SK-N-SH treated with all-trans-retinoic acid at 6 μM for 48 hours (cell line): ENCODE measurements at regions not wholly inside any gene's neighbourhood (a gene's known extent, or its start where the extent isn't known, plus 50 kb on each side); places are given as distances from the start of the nearest gene placed in this dataset.

Experiments used
- ATAC-seq: fragments of 200-7000 bp; cut with Tn5 transposase; 3 replicates; pipeline ENCODE4 v1.9.1; 2020; ENCODE audit warnings: mild to moderate bottlenecking, moderate library complexity
- BACH2 ChIP-seq: fragments of 250-450 bp; sonication (Bioruptor Pico); IDR thresholded peaks from 2 replicates; pipeline ENCODE4 v1.9.0; 2021; ENCODE audit warnings: mild to moderate bottlenecking, borderline replicate concordance
- CREB5 ChIP-seq: fragments of 250-450 bp; sonication (Bioruptor Pico); IDR thresholded peaks from 2 replicates; pipeline ENCODE4 v1.5.1; 2020; ENCODE audit warnings: low read depth, mild to moderate bottlenecking, moderate library complexity
- CSDC2 ChIP-seq: fragments of 250-450 bp; sonication (Bioruptor Pico); IDR thresholded peaks from 2 replicates; pipeline ENCODE4 v1.5.0; 2020; ENCODE audit warnings: mild to moderate bottlenecking, moderate library complexity
- CSRNP3 ChIP-seq: fragments of 250-450 bp; sonication (Bioruptor Pico); IDR thresholded peaks from 2 replicates; pipeline ENCODE4 v1.5.1; 2021; ENCODE audit warnings: mild to moderate bottlenecking, moderate library complexity
- ESRRG ChIP-seq: fragments of 250-450 bp; sonication (Bioruptor Pico); IDR thresholded peaks from 2 replicates; pipeline ENCODE4 v1.6.1; 2021; ENCODE audit warnings: mild to moderate bottlenecking
- GLIS3 ChIP-seq: fragments of 250-450 bp; sonication (Bioruptor Pico); IDR thresholded peaks from 2 replicates; pipeline ENCODE4 v1.5.0; 2020; ENCODE audit warnings: mild to moderate bottlenecking, moderate library complexity
- ISL1 ChIP-seq: fragments of 250-450 bp; sonication (Bioruptor Pico); IDR thresholded peaks from 2 replicates; pipeline ENCODE4 v2.1.2; 2022; ENCODE audit warnings: mild to moderate bottlenecking, moderate library complexity
- OSR1 ChIP-seq: fragments of 250-450 bp; sonication (Bioruptor Pico); IDR thresholded peaks from 2 replicates; pipeline ENCODE4 v1.8.0; 2022; ENCODE audit warnings: moderate library complexity, mild to moderate bottlenecking, inconsistent platforms
- PATZ1 ChIP-seq: fragments of 250-450 bp; sonication (Bioruptor Pico); IDR thresholded peaks from 2 replicates; pipeline ENCODE4 v1.8.0; 2020; ENCODE audit warnings: mild to moderate bottlenecking, moderate library complexity, borderline replicate concordance
- POU6F1 ChIP-seq: fragments of 250-450 bp; sonication (Bioruptor Pico); IDR thresholded peaks from 2 replicates; pipeline ENCODE4 v1.8.0; 2021; ENCODE audit warnings: low read depth, mild to moderate bottlenecking, moderate library complexity, borderline replicate concordance
- RARB ChIP-seq: fragments of 250-450 bp; sonication (Bioruptor Pico); IDR thresholded peaks from 2 replicates; pipeline ENCODE4 v1.8.0; 2021; ENCODE audit warnings: mild to moderate bottlenecking, moderate library complexity
- SNAI2 ChIP-seq: fragments of 250-450 bp; sonication (Bioruptor Pico); IDR thresholded peaks from 2 replicates; pipeline ENCODE4 v1.5.0; 2020; ENCODE audit warnings: mild to moderate bottlenecking, moderate library complexity
- TCF4 ChIP-seq: fragments of 250-450 bp; sonication (Bioruptor Pico); IDR thresholded peaks from 2 replicates; pipeline ENCODE4 v1.8.0; 2021; ENCODE audit warnings: mild to moderate bottlenecking, moderate library complexity, borderline replicate concordance
- TOX ChIP-seq: fragments of 250-450 bp; sonication (Bioruptor Pico); IDR thresholded peaks from 2 replicates; pipeline ENCODE4 v1.8.0; 2021; ENCODE audit warnings: mild to moderate bottlenecking, moderate library complexity, borderline replicate concordance
- TSHZ2 ChIP-seq: fragments of 250-450 bp; sonication (Bioruptor Pico); IDR thresholded peaks from 2 replicates; pipeline ENCODE4 v1.5.0; 2020; ENCODE audit warnings: mild to moderate bottlenecking, moderate library complexity
- ZC3H10 ChIP-seq: fragments of 250-450 bp; sonication (Bioruptor Pico); IDR thresholded peaks from 2 replicates; pipeline ENCODE4 v1.5.1; 2021; ENCODE audit warnings: mild to moderate bottlenecking, moderate library complexity
- ZFP3 ChIP-seq: fragments of 250-450 bp; sonication (Bioruptor Pico); IDR thresholded peaks from 2 replicates; pipeline ENCODE4 v1.5.0; 2020; ENCODE audit warnings: mild to moderate bottlenecking, moderate library complexity
- ZFP30 ChIP-seq: fragments of 450-650 bp; formaldehyde crosslinking; IDR thresholded peaks from 2 replicates; pipeline ENCODE4 v1.5.0; 2022; ENCODE audit warnings: mild to moderate bottlenecking, moderate library complexity
- ZNF565 ChIP-seq: fragments of 450-650 bp; formaldehyde crosslinking; conservative IDR thresholded peaks from 2 replicates; pipeline ENCODE4 v1.5.0; 2020; ENCODE audit warnings: low read depth, mild to moderate bottlenecking, moderate library complexity
- ZNF70 ChIP-seq: fragments of 450-650 bp; formaldehyde crosslinking; IDR thresholded peaks from 2 replicates; pipeline ENCODE4 v1.5.0; 2020; ENCODE audit warnings: mild to moderate bottlenecking, moderate library complexity
- ZNF8 ChIP-seq: fragments of 450-650 bp; formaldehyde crosslinking; IDR thresholded peaks from 2 replicates; pipeline ENCODE4 v1.5.0; 2020; ENCODE audit warnings: mild to moderate bottlenecking, moderate library complexity

- no peak for TF ChIP-seq CREB5 (CRISPR knock-in tag)
- no peak for TF ChIP-seq GLIS3 (CRISPR knock-in tag)
- TF ChIP-seq OSR1 (CRISPR knock-in tag) = no peak
- no peak for TF ChIP-seq ESRRG
- TF ChIP-seq ZFP3 (CRISPR knock-in tag) = no peak
- TF ChIP-seq TOX (CRISPR knock-in tag) = no peak
- no peak for TF ChIP-seq SNAI2 (CRISPR knock-in tag)
- no peak for TF ChIP-seq CSDC2 (CRISPR knock-in tag)
- TF ChIP-seq BACH2 (CRISPR knock-in tag) = no peak
- TF ChIP-seq PATZ1 (CRISPR knock-in tag) = no peak
- TF ChIP-seq ZNF70 (CRISPR knock-in tag) = no peak
- TF ChIP-seq ZNF565 (CRISPR knock-in tag) = no peak
- TF ChIP-seq CSRNP3 (CRISPR knock-in tag) = no peak
- no peak for TF ChIP-seq POU6F1 (CRISPR knock-in tag)
- TF ChIP-seq TSHZ2 (CRISPR knock-in tag) = no peak
- TF ChIP-seq TCF4 = no peak
- no peak for TF ChIP-seq ZFP30 (CRISPR knock-in tag)
- TF ChIP-seq ZNF8 (CRISPR knock-in tag) = no peak
- ATAC-seq = no peak
Observed at GRCh38 chr2:36294316-36294721, 61.3 kb upstream of the CRIM1 start.

GRCh38 chr2:36290306-36290856 lies 65.2 kb upstream of the CRIM1 start:
- ATAC-seq = no peak
- no peak for TF ChIP-seq ISL1 (CRISPR knock-in tag)
- no peak for TF ChIP-seq RARB (CRISPR knock-in tag)
- no peak for TF ChIP-seq SNAI2 (CRISPR knock-in tag)
- TF ChIP-seq, all 23 proteins: peak for 0

- no peak for ATAC-seq
- no peak for TF ChIP-seq ESRRG
- TF ChIP-seq CREB5 (CRISPR knock-in tag) = no peak
- TF ChIP-seq ZNF565 (CRISPR knock-in tag) = no peak
- TF ChIP-seq OSR1 (CRISPR knock-in tag) = no peak
- TF ChIP-seq ZNF70 (CRISPR knock-in tag) = no peak
- TF ChIP-seq PATZ1 (CRISPR knock-in tag) = no peak
- no peak for TF ChIP-seq TSHZ2 (CRISPR knock-in tag)
- no peak for TF ChIP-seq BACH2 (CRISPR knock-in tag)
- no peak for TF ChIP-seq RARB (CRISPR knock-in tag)
- TF ChIP-seq TCF4 = no peak
- no peak for TF ChIP-seq GLIS3 (CRISPR knock-in tag)
- no peak for TF ChIP-seq CSDC2 (CRISPR knock-in tag)
- TF ChIP-seq SNAI2 (CRISPR knock-in tag) = no peak
- no peak for TF ChIP-seq ZC3H10 (CRISPR knock-in tag)
- TF ChIP-seq ZFP3 (CRISPR knock-in tag) = no peak
Observed at GRCh38 chr2:36289731-36290130, 65.8 kb upstream of the CRIM1 start.
